Kidney (tissue), 13 donors: ENCODE measurements at regions not wholly inside any gene's neighbourhood (a gene's known extent, or its start where the extent isn't known, plus 50 kb on each side); places are given as distances from the start of the nearest gene placed in this dataset.

Experiments used
- DNase-seq, 5 donors: peaks; one replicate each; pipeline ENCODE4 v3.0.0-alpha.2; 2013 to 2020
- FAIRE-seq: peaks from 2 replicates; lab custom pipeline; 2012; peaks lifted over from hg19 to GRCh38; lab: Jason Lieb, UNC
- H3K27ac ChIP-seq, 2 donors: one replicate each; pipeline ENCODE4 v1.7.0; 2013; ENCODE audit warnings: low read depth in 2 of 2, low read length in 2 of 2, inconsistent platforms in 1 of 2
- H3K27me3 ChIP-seq: one replicate; pipeline ENCODE4 v1.7.1; 2013; ENCODE audit warnings: low read length, inconsistent platforms; ENCODE audit not compliant: control insufficient read depth, insufficient read depth
- H3K36me3 ChIP-seq, 3 donors: one replicate each; pipeline versions ENCODE4 v1.7.0 to v1.7.1; 2013; ENCODE audit warnings: low read length in 3 of 3, control low read depth in 1 of 3, inconsistent platforms in 1 of 3; ENCODE audit not compliant: insufficient read depth in 3 of 3, control insufficient read depth in 2 of 3
- H3K4me1 ChIP-seq, 3 donors: one replicate each; pipeline versions ENCODE4 v1.7.0 to v1.7.1; 2013; ENCODE audit warnings: low read length in 3 of 3, inconsistent platforms in 1 of 3, low read depth in 1 of 3; ENCODE audit not compliant: control insufficient read depth in 2 of 3, insufficient read depth in 2 of 3
- H3K4me3 ChIP-seq, 3 donors: one replicate each; pipeline versions ENCODE4 v1.7.0 to v1.8.1; 2013; ENCODE audit warnings: low read length in 3 of 3, control low read depth in 1 of 3, inconsistent platforms in 1 of 3
- H3K9ac ChIP-seq, 3 donors: one replicate each; pipeline versions ENCODE4 v1.7.0 to v1.7.1; 2013; ENCODE audit warnings: low read length in 3 of 3, control low read depth in 1 of 3, inconsistent platforms in 1 of 3
- H3K9me3 ChIP-seq, 3 donors: one replicate each; pipeline versions ENCODE4 v1.7.0 to v1.7.1; 2013; ENCODE audit warnings: low read length in 3 of 3, control low read depth in 1 of 3, inconsistent platforms in 1 of 3; ENCODE audit not compliant: control insufficient read depth in 2 of 3, insufficient read depth in 1 of 3
- intact Hi-C: fragments of 100-400 bp; cut with DNase I; formaldehyde crosslinking; loops from one replicate; pipeline ENCODE4 v1.11.1; 2022
- TF ChIP-seq, protein P1 (sequence below): IDR thresholded peaks from 3 replicates; pipeline ENCODE4 v1.5.1; 2012; ENCODE audit warnings: mild to moderate bottlenecking, moderate library complexity, borderline replicate concordance; ENCODE audit not compliant: insufficient read depth; ENCODE audit errors: extremely low read depth
- donor health status: control.
- donor health status: control.
- donor health status: control.
- donor health status: control.
- donor health status: control.
- donor health status: DM: yes; HTN: yes; CAD: no.
- donor health status: Normal renal cell carcinoma (clear cell type).

- no peaks in the 10 kb centered on the region for H3K36me3 ChIP-seq
- FAIRE-seq (no peak), DNase-seq (no peak)
- intact Hi-C loops, result no loop called here
- TF ChIP-seq, protein P1, sequence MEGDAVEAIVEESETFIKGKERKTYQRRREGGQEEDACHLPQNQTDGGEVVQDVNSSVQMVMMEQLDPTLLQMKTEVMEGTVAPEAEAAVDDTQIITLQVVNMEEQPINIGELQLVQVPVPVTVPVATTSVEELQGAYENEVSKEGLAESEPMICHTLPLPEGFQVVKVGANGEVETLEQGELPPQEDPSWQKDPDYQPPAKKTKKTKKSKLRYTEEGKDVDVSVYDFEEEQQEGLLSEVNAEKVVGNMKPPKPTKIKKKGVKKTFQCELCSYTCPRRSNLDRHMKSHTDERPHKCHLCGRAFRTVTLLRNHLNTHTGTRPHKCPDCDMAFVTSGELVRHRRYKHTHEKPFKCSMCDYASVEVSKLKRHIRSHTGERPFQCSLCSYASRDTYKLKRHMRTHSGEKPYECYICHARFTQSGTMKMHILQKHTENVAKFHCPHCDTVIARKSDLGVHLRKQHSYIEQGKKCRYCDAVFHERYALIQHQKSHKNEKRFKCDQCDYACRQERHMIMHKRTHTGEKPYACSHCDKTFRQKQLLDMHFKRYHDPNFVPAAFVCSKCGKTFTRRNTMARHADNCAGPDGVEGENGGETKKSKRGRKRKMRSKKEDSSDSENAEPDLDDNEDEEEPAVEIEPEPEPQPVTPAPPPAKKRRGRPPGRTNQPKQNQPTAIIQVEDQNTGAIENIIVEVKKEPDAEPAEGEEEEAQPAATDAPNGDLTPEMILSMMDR, result no peak
- no peak overlapping the region for H3K27ac ChIP-seq
- H3K4me3 ChIP-seq, result no peak overlapping the region
- no peaks in the 10 kb centered on the region for H3K9me3 ChIP-seq
- no peaks in the 10 kb centered on the region for H3K4me1 ChIP-seq
- H3K27me3 ChIP-seq, result no peaks in the 10 kb centered on the region
- H3K9ac ChIP-seq, result no peak overlapping the region
Observed at GRCh38 chr14:86243158-86243557, 713.2 kb downstream of the FLRT2 start.

- no peak overlapping the region for H3K27ac ChIP-seq
- H3K36me3 ChIP-seq, result no peaks in the 10 kb centered on the region
- FAIRE-seq (no peak), DNase-seq (no peak)
- H3K4me3 ChIP-seq, result no peak overlapping the region
- H3K9ac ChIP-seq, result no peak overlapping the region
- no peaks in the 10 kb centered on the region for H3K4me1 ChIP-seq
- TF ChIP-seq, protein P1, result no peak
- H3K27me3 ChIP-seq, result no peaks in the 10 kb centered on the region
- intact Hi-C loops, result no loop called here
- peaks cover 0 to 3% (median 2%) of the 10 kb centered on the region in 3 donors for H3K9me3 ChIP-seq
Observed at GRCh38 chr14:86237733-86238132, 707.8 kb downstream of the FLRT2 start.

GRCh38 chr14:86221755-86222154, 691.8 kb downstream of the FLRT2 start:
- Histone ChIP-seq H3K27ac (no peak overlapping the region), H3K9me3 (no peaks in the 10 kb centered on the region), H3K36me3 (no peaks in the 10 kb centered on the region), H3K4me3 (no peak overlapping the region), H3K27me3 (no peaks in the 10 kb centered on the region), H3K4me1 (no peaks in the 10 kb centered on the region), H3K9ac (no peak overlapping the region)
- intact Hi-C loops, result no loop called here
- TF ChIP-seq, protein P1, result no peak
- DNase-seq (no peak), FAIRE-seq (no peak)

GRCh38 chr14:86221000-86221399, 691.1 kb downstream of the FLRT2 start:
- no peaks in the 10 kb centered on the region for H3K4me1 ChIP-seq
- no peaks in the 10 kb centered on the region for H3K36me3 ChIP-seq
- no peak for DNase-seq
- H3K27ac ChIP-seq, result no peak overlapping the region
- H3K9ac ChIP-seq, result no peak overlapping the region
- no peak overlapping the region for H3K4me3 ChIP-seq
- no peaks in the 10 kb centered on the region for H3K27me3 ChIP-seq
- FAIRE-seq, result no peak
- TF ChIP-seq, protein P1, result no peak
- no peaks in the 10 kb centered on the region for H3K9me3 ChIP-seq
- intact Hi-C loops, result no loop called here
